NCI-H128 (cell line): ENCODE measurements at regions not wholly inside any gene's neighbourhood (a gene's known extent, or its start where the extent isn't known, plus 50 kb on each side); places are given as distances from the start of the nearest gene placed in this dataset.
"Not testable (repeated sequence)": the region's sequence is repeated elsewhere in the genome, so short reads cannot be mapped to it uniquely, and the experiment has no call there.

Source experiments
- DNase-seq: peaks from one replicate; lab custom pipeline; 2025; ENCODE audit not compliant: unreplicated experiment; lab: John Stamatoyannopoulos, UW

- DNase-seq, result no peak
Measured at GRCh38 chr22:44561139-44561840, 63.3 kb upstream of the RTL6 start.

DNA sequence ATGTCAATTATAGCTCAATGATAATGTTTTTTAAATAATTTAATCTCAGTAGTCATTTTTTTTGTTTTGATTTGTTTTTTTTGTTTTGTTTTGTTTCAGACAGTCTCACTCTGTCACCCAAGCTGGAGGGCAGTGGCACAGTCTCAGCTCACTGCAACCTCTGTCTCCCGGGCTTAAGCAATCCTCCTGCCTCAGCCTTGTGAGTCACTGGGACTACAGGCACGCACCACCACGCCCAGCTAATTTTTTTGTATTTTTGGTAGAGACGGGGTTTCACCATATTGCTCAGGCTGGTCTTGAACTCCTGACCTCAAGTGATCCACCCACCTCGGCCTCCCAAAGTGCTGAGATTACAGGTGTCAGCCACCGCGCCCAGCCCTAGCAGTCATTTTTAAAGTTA lies 60.6 kb upstream of the RTL6 start:
- DNase-seq, result not testable (repeated sequence)

DNA sequence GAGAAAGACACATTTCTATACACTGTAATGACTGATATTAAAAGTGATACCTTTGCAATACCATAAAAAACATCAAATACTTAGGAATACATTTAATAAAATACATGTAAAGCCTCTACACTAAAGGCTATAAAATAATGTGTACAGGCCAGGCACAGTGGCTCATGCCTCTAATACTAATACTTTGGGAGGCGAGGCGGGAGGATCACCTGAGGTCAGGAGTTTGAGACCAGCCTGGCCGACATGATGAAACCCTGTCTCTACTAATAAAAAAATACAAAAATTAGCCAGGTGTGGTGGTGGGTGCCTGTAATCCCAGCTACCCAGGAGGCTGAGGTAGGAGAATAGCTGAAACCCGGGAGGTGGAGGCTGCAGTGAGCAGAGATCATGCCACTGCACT lies 59.8 kb upstream of the RTL6 start:
- DNase-seq, result not testable (repeated sequence)

DNA sequence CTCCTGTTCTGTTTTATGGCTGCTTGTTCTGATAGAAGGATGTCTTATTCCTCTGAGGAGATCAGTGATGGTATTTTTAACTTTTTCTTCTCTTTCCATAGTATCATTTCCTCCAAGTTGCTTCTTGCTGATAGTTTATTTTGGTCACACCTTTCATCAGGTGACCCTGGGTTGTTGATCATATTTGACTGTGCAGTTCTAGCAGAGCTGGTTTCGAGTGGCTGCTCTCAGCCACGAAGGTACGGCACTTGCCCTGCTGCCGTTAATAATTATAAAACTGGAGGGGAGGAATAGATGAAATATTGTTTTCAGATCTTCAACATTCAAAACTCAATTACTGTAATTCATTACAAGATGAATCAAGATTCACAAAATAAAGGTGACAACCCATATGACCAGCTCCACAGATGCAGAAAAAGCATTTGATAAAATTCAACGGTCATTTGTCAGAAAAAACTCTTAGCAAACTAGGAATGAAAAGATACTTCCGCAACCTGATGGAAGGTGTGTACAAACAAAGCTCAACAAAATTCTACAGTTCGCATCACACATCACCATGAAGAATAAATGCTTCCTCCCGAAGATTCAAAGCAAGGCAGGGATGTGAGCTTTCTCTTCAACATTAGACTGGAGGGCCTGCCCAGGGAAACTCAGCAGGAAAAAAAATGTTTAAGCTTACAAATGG lies 59.2 kb upstream of the RTL6 start:
- DNase-seq, result no peak

- DNase-seq, result no peak
Measured at GRCh38 chr22:44555597-44555996, 57.6 kb upstream of the RTL6 start.

GRCh38 chr22:44555046-44555445 lies 57.0 kb upstream of the RTL6 start:
- DNase-seq, result no peak

- DNase-seq, result no peak
Measured at GRCh38 chr22:44554411-44554810, 56.4 kb upstream of the RTL6 start.

- no peak for DNase-seq
Measured at GRCh38 chr22:44550711-44551491, 52.9 kb upstream of the RTL6 start.

GRCh38 chr22:44549701-44550100 lies 51.7 kb upstream of the RTL6 start:
- no peak for DNase-seq

- no peak for DNase-seq
Measured at GRCh38 chr22:44548981-44549380, 50.9 kb upstream of the RTL6 start.
